K562 (cell line): ENCODE measurements at regions not wholly inside any gene's neighbourhood (a gene's known extent, or its start where the extent isn't known, plus 50 kb on each side); places are given as distances from the start of the nearest gene placed in this dataset.

Experiments used
- CGGBP1 ChIP-seq: fragments of 250-450 bp; sonication (Bioruptor Pico); IDR thresholded peaks from 2 replicates; pipeline ENCODE4 v1.9.0; 2021; ENCODE audit warnings: mild to moderate bottlenecking
- ETS2 ChIP-seq: IDR thresholded peaks from 2 replicates; pipeline ENCODE4 v1.6.1; 2016; ENCODE audit warnings: borderline replicate concordance, missing genetic modification characterization, mild to moderate bottlenecking, moderate library complexity, missing compliant biosample characterization; ENCODE audit not compliant: poor library complexity, severe bottlenecking
- HMGXB4 ChIP-seq: sonication (generic); formaldehyde crosslinking; IDR thresholded peaks from 2 replicates; pipeline ENCODE4 v1.8.1; 2023; ENCODE audit warnings: mild to moderate bottlenecking, missing genetic modification reagents
- NBN ChIP-seq: fragments of 450-650 bp; IDR thresholded peaks from 2 replicates; pipeline ENCODE4 v1.6.1; 2016; ENCODE audit warnings: low read depth, mild to moderate bottlenecking
- NFE2 ChIP-seq: IDR thresholded peaks from 2 replicates; pipeline ENCODE4 v1.6.1; 2014; ENCODE audit warnings: antibody characterized with exemption, low read depth
- PBX2 ChIP-seq, 2 experiments: IDR thresholded peaks in 1 of 2; conservative IDR thresholded peaks in 1 of 2; 2 replicates each; pipeline ENCODE4 v1.6.1; 2016; ENCODE audit warnings: low read depth in 2 of 2, mild to moderate bottlenecking in 1 of 2, missing compliant biosample characterization in 1 of 2, missing genetic modification characterization in 1 of 2, moderate library complexity in 1 of 2
- TEAD2 ChIP-seq: fragments of 450-650 bp; IDR thresholded peaks from 2 replicates; pipeline ENCODE4 v1.6.1; 2016; ENCODE audit warnings: missing genetic modification characterization, control low read depth, missing compliant biosample characterization

GRCh38 chr13:84121456-84121855 is 239.2 kb upstream of the SLITRK1 start (continued):
- TF ChIP-seq HMGXB4 (CRISPR knock-in tag) = no peak
- TF ChIP-seq PBX2 (CRISPR knock-in tag; IDR thresholded peaks at IDR 0.05; ENCODE audit: low read depth) = no peak
- no peak for TF ChIP-seq PBX2 (tag; conservative IDR thresholded peaks at IDR 0.05; ENCODE audit: low read depth)
- no peak for TF ChIP-seq ETS2 (tag)
- no peak for TF ChIP-seq NBN
- no peak for TF ChIP-seq CGGBP1 (CRISPR knock-in tag)
- no peak for TF ChIP-seq NFE2
- no peak for TF ChIP-seq TEAD2
